Endothelial cell (in vitro differentiated cells): ENCODE measurements at regions not wholly inside any gene's neighbourhood (a gene's known extent, or its start where the extent isn't known, plus 50 kb on each side); places are given as distances from the start of the nearest gene placed in this dataset.

Source experiments
- DNase-seq: peaks from one replicate; pipeline ENCODE4 v3.0.0; 2021; ENCODE audit warnings: low spot score
- H3K27ac Mint-ChIP-seq: one replicate; pipeline ENCODE4 v1.8.0; 2021; ENCODE audit warnings: mixed read lengths, inconsistent platforms; ENCODE audit not compliant: unreplicated experiment
- H3K27me3 Mint-ChIP-seq: one replicate; pipeline ENCODE4 v1.8.0; 2021; ENCODE audit warnings: mild to moderate bottlenecking, moderate library complexity, mixed read lengths, inconsistent platforms; ENCODE audit not compliant: unreplicated experiment
- H3K36me3 Mint-ChIP-seq: one replicate; pipeline ENCODE4 v1.8.0; 2021; ENCODE audit warnings: mild to moderate bottlenecking, low read depth, mixed read lengths, inconsistent platforms; ENCODE audit not compliant: unreplicated experiment
- H3K4me1 Mint-ChIP-seq: one replicate; pipeline ENCODE4 v1.8.0; 2021; ENCODE audit warnings: mild to moderate bottlenecking, mixed read lengths, inconsistent platforms; ENCODE audit not compliant: unreplicated experiment
- H3K4me3 Mint-ChIP-seq: one replicate; pipeline ENCODE4 v1.8.0; 2021; ENCODE audit warnings: mild to moderate bottlenecking, mixed read lengths, inconsistent platforms; ENCODE audit not compliant: unreplicated experiment
- H3K9me3 Mint-ChIP-seq: one replicate; pipeline ENCODE4 v1.8.0; 2021; ENCODE audit warnings: mixed read lengths, inconsistent platforms; ENCODE audit not compliant: unreplicated experiment
- CTCF ChIP-seq: fragments of 200-600 bp; sonication (generic); IDR thresholded peaks from one replicate; pipeline ENCODE4 v1.5.0; 2021; ENCODE audit warnings: antibody characterized with exemption; ENCODE audit not compliant: unreplicated experiment

GRCh38 chr2:66273933-66274490 is 160.9 kb upstream of the MEIS1 start:
- no peaks in the 10 kb centered on the region for H3K9me3 Mint-ChIP-seq
- no peaks in the 10 kb centered on the region for H3K27me3 Mint-ChIP-seq
- H3K36me3 Mint-ChIP-seq: no peaks in the 10 kb centered on the region
- no peak overlapping the region for H3K27ac Mint-ChIP-seq
- no peak for DNase-seq
- TF ChIP-seq CTCF: no peak
- H3K4me1 Mint-ChIP-seq: no peaks in the 10 kb centered on the region
- no peak overlapping the region for H3K4me3 Mint-ChIP-seq

GRCh38 chr2:66272751-66273150 is 162.2 kb upstream of the MEIS1 start:
- DNase-seq: no peak
- Mint-ChIP-seq H3K9me3 (no peaks in the 10 kb centered on the region), H3K4me3 (no peak overlapping the region), H3K36me3 (no peaks in the 10 kb centered on the region), H3K27ac (no peak overlapping the region), H3K4me1 (no peaks in the 10 kb centered on the region), H3K27me3 (no peaks in the 10 kb centered on the region)
- no peak for TF ChIP-seq CTCF

GRCh38 chr2:66271777-66272176 is 163.1 kb upstream of the MEIS1 start:
- no peak for DNase-seq
- Mint-ChIP-seq H3K9me3 (no peaks in the 10 kb centered on the region), H3K4me3 (no peak overlapping the region), H3K27me3 (peaks cover 1% of the 10 kb centered on the region), H3K4me1 (no peaks in the 10 kb centered on the region), H3K27ac (no peak overlapping the region), H3K36me3 (no peaks in the 10 kb centered on the region)
- no peak for TF ChIP-seq CTCF

- peaks cover 1% of the 10 kb centered on the region for H3K27me3 Mint-ChIP-seq
- H3K36me3 Mint-ChIP-seq: no peaks in the 10 kb centered on the region
- no peak overlapping the region for H3K4me3 Mint-ChIP-seq
- TF ChIP-seq CTCF: no peak
- DNase-seq: no peak
- no peaks in the 10 kb centered on the region for H3K9me3 Mint-ChIP-seq
- no peaks in the 10 kb centered on the region for H3K4me1 Mint-ChIP-seq
- H3K27ac Mint-ChIP-seq: no peak overlapping the region
Observed at GRCh38 chr2:66270247-66270646, 164.7 kb upstream of the MEIS1 start.

- no peaks in the 10 kb centered on the region for H3K36me3 Mint-ChIP-seq
- DNase-seq: no peak
- H3K9me3 Mint-ChIP-seq: no peaks in the 10 kb centered on the region
- H3K27me3 Mint-ChIP-seq: peaks cover 1% of the 10 kb centered on the region
- no peaks in the 10 kb centered on the region for H3K4me1 Mint-ChIP-seq
- no peak overlapping the region for H3K4me3 Mint-ChIP-seq
- TF ChIP-seq CTCF: no peak
- no peak overlapping the region for H3K27ac Mint-ChIP-seq
Observed at GRCh38 chr2:66269166-66269565, 165.8 kb upstream of the MEIS1 start.
